Right lobe of liver (tissue), 4 donors: ENCODE measurements at regions not wholly inside any gene's neighbourhood (a gene's known extent, or its start where the extent isn't known, plus 50 kb on each side); places are given as distances from the start of the nearest gene placed in this dataset.

Experiments
- CTCF ChIP-seq, 4 donors: fragments of 200-600 bp in 3 of 4; fragments of 450-650 bp in 1 of 4; IDR thresholded peaks; one replicate each; pipeline versions ENCODE4 v1.5.1 to v1.8.0; 2016 to 2022; ENCODE audit warnings: antibody characterized with exemption in 4 of 4, mild to moderate bottlenecking in 2 of 4
- POLR2A ChIP-seq: fragments of 450-650 bp; IDR thresholded peaks from one replicate; pipeline ENCODE4 v1.6.1; 2017; ENCODE audit warnings: antibody characterized with exemption, mild to moderate bottlenecking
- donor health status: DM: no; HTN: no; CAD: no.
- donor health status: DM: no; HTN: no; CAD: no.
- donor health status: DM: no; HTN: yes; CAD: no.

- TF ChIP-seq POLR2A (no peak), CTCF (IDR thresholded peaks at IDR 0.05) (no peak)
Observed at GRCh38 chr4:156291317-156291716, 337.7 kb upstream of the CTSO start.
